ENCODE measurements at regions not wholly inside any gene's neighbourhood (a gene's known extent, or its start where the extent isn't known, plus 50 kb on each side); places are given as distances from the start of the nearest gene placed in this dataset.

DNA sequence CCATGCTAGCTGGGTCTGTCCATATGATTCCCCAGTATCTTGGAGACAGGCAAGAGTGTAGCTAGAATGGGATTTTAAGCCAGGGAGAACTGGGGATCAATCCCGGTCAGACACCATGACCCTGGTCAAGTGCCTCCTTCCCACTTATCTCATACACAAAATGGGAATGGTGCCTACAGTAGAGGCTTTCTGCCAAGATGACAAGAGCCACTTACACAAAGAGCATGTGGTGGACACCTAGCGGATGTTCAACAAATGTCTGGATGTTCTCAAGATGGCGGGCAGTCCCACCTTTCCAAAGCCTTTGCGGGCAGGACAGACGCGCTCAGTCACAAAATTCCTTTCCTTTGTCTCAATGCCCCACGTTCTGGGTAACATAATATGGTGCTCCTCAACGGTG lies 57.3 kb downstream of the MAF start:
- no peak for DNase-seq

DNA sequence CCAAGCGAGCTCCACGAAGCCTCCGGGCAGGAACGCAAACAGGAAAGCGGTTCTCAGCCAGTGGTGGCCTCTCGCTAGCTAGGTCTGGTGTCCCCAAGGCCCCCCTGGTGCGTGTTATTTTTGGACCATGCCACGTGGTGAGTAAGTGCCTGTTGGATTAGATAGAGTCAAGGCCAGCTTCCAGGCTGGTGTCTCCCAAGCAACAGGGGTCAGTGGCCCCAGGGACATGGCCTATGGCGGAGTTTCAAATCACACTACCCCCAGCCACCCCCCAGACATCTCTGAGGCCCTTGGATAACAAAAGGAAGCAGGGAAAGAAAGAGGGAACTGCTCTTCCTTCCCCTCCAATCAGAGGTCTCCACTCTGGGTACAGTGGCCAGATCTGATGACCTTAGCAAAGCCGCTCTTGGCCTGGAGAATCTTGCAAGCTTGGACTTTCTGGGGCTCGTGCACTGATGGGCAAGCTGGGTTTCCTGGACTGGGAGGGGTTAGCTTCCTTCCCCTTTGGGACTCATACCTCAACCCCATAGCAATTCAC lies 58.2 kb downstream of the MAF start:
- DNase-seq = no peak

DNA sequence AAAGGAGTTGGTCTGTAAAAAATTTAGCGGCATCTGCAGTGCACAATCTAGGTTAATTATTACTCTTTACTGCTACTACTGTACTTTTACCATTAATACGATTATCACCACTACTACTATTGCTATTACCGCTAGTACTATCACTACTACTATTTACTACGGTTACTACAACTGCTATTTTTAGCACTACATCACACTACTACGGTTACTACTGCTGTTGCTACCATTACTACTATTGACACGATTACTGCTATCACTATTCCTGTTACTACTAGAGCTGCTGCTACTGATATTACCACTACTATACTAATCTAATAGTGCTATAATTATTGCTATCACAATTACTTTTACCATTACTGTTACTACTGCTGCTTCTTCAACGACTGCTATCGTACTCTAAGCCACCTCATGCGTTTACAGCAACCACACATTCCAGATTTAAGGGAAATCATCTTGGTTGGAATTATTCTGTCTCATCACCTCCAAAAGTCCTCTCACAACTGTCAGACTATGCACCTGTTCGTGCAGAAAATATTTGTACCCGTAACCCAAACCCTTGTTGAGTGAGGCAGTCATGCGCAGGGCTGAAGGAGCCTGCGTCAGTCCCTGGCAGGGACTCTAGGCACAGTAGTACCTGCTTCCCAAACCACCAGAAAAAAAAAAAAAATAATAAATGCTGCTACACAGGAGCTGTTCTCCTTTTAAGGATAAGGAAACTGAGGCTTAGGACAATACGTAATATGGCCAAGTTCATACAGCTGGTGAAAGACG lies 59.5 kb downstream of the MAF start:
- no peak for DNase-seq

DNA sequence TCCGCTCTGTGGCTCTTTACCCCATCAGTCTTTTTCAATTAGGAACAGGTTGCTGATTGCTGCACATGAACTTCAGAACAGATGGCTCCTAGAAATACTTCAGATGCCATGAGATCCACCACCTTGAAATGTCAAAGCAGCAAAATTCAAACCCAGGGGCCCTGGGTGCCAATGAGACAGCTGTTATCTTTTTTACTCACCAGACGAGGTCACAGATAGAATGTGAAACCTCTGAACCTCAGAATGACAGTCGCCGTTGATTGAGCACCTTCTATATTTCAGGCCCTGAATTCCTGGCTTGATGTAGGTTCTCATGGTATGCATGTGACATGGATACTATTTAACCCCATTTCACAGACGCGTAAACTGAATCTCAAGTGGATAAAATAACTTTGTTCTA lies 63.0 kb downstream of the MAF start:
- no peak for DNase-seq

DNA sequence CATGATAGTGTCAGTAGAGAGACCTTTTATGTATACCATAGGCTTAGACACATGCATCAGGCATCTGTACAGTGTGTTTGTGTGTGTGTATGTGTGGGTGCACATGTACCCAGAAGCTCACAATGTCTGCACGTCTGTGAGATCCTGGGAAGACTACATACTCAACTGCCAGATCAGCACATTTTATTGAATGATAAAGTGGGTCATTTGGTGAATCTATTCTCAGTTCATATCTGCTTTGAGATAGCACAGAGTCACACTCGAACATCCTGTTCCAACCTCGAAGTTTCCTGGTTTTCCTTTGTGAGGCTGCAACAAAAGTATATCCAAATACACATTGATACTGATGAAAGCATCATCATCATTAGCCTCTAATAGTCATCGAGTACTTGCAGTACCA lies 63.6 kb downstream of the MAF start:
- DNase-seq = no peak

DNA sequence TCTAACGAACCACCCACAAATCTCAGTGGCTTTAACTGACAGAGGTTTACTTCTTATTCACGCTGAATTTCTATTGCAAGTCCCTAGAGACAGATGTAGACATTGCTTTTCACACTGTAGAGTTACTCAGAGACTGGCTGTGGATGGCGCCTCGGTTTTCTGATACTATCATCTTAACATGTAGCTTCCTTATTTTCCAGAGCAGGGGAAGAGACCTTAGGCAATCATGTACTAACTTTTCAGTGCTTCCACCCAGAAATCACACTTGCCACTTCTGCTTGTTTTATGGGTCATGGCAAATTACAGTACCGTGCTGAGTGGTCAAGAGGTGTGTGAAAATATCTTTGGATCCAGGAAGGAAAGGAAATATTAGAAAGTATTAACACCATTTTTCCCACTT lies 65.4 kb downstream of the MAF start:
- no peak for DNase-seq

DNA sequence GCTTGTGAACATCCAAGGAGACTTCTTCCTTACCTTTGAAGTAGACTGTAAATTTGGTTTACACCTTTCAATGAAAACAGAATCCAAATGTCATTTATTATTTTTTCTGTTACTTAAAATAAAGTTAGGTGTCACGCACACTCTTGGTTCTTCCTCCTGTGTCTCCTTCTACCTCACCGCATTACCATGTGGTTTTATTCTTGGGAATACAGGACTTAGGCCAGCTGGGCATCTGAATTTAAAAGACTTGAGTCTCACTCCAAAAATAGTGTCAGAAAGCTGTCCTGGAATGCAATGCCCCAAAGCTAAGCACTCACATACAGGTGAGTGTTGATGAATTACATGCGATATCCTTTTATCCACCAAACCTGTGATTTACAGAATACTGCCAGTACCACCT lies 66.4 kb downstream of the MAF start:
- no peak for DNase-seq

DNA sequence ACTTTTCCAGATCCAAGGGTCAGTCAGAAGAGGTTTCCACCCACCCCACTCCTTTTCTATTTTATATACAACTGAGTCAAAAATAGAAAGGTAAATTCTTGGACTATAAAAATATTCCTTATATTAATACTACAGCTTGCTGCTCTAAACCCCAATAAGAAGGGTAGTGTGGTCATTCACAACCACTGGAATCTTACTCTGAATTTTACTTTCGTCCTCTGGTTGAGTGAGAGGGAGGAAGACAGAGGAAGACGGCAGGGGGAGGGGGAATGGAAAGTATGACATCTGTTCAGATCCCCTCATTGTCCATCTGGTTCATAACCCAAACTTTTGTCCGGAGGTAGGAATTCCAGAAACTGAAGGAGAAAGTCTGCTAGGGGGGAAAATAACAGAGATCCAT lies 67.2 kb downstream of the MAF start:
- no peak for DNase-seq

DNA sequence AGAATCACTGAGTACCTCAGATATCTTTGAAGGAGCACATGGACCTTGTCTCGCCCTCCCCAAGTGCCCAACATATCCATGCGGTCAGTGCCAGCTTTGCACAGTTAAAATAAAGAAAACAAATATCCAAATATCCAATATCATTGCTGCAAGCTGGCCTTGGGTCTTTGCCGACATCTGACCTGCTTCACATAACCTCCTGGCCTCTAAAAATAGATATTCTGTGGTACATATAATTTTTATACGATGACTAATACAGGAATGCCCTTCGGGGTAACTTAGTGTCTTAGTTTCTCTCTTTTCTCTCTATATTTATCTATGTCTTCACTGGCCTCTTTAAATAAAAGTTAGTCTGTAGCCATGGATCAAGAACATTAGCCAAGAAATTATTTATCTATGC lies 67.8 kb downstream of the MAF start:
- DNase-seq = no peak

DNA sequence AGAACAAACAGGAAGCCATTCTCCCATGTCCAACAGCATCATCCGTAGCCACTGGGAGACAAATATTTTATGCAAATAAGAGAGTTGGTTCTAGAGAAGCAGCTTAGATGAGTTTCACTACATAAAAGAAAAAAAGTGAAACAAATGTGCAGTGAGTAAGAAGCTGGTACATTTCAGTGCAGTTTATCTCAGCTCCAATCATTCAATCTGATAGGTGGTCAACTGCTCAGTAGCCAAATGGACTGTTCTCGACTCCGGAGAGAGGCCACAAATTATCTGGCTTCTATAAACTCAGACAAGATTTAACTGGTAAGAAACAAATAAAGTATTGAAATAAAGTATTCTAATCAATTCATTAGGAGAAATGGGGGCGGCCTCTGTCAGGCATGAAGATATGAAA lies 68.3 kb downstream of the MAF start:
- DNase-seq = no peak

DNA sequence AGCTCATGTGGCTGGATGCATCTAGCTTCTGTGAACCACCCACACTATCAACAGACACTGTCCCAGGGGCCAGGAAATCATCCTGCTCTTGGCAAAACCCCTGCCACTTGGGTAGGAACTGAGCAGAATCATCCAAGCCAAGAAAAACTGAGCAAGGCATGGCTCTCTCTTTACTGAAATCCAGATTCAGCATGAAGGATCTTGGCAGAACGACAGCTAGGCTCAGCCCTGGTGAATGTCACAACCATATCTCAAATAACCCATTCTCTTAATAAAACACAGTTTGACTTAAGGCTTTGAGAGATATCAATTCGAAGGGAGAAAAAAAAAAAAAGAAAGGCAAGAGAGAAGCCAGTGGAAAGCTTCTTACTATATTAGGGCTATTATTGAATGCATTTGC lies 72.2 kb downstream of the MAF start:
- peak; percentile 30 for DNase-seq

DNA sequence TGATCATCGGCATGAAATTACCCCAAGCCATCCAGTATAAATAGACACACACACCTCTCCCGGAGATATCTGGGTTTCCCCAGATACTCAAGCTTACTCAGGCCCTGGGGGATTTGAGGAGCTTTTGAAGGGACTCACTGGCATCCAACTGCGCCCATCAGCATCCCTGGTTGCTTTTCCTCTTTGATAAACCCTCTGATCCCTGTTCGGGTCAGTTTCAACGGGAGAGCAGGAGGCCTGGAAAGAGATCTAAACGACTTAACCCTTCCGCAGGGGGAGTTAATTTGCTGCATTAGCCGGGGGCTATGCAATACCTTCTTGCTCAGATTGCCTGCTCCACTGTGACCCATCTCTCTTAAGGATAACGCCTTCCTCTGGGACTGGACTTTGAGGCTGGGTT lies 76.6 kb downstream of the MAF start:
- no peak for DNase-seq

DNA sequence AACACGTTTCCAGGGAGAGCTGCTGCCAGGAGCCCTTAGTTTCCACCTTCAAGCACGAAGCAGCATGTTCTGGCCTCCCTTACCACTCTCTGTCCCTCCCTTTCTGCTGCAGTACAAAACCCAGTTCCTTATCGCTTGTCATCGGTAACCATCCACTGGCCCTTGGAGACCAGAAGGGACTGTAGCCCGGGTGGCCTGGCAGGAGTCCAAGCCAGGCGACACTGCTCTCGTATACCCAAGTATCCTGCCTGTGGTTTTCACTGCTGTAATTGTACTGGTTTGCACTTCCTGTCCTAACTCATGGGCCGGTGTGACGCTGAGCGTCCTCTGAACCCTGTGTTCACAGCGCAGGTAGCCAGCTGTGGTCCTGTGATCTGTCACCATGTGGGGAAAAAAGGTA lies 81.1 kb downstream of the MAF start:
- no peak for DNase-seq

DNA sequence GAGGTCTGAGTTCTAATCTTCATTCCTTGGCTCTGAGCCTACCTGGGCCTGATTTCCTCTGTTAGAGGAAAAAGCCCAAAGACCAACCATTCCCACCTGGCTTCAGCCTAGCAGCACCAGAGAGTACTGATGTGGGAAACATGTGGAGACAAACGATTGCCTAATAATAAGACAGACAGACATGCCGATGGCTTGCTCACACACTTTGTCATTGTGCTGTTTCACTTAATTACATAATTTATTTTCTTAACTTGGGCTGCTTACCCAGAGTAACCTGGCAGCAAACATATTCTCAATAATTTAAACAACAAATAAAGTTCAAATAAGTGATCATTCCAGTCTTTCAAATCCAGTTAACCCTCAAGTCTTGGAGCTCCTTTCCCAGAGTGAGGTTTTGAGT lies 83.4 kb downstream of the MAF start:
- no peak for DNase-seq

DNA sequence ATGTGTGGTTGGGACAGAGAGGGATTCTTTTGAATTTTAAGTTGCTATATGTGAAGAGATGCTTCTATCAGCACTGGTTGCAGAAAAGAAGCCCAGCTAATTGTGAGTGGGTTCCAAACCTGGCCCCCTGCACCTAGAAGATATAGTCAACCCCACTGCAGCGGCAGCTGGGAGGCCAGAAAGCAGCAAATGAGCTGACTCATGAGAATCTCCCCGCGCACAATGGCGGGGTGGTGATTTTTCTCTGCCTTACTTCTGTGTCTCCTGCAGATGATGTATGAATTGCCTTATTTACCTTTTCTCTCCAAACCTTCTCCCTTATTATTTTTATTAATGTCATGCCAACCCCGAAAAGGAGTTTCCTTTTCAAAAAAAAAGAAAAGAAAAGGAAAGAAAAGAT lies 89.7 kb downstream of the MAF start:
- DNase-seq = no peak

DNA sequence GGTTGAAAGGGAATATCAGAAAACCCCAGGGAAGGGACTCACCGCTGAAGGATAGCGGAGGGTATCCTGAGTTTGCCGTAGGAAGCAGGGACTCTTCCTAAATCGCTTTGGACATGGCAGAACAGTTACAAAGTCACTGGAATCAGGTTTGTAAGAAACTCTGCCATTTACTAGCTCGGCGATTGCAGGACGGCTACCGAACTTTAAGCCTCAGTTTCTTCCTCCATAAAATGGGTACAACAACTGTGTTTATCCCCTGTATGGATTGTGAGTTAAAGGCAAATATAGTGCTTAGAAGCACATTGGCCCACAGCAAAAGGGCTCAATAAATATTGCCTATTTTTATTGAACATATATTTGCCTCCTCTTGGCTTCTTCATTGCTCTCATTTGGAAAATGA lies 90.6 kb downstream of the MAF start:
- no peak for DNase-seq

DNA sequence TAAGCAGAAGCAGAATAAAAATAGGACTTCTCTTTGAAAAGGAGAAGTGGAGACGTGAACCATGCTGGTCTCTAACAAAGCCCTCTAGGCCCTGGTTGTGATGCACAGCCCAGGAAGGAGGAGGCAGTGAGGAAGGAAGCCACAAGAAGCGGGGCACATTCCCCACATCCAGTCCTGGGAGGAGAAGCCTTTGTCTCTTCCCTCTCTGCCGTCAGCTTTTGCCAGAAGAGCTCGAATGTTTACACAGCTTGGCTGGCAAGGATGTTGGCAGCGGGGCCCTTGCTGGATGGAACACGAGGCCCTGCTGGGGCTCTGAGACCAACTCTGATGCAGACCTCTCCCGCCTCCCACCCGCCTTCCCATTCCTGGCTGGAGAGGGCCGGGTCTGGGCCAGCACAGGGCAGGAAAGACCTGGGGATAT lies 91.3 kb downstream of the MAF start:
- no peak for DNase-seq

DNA sequence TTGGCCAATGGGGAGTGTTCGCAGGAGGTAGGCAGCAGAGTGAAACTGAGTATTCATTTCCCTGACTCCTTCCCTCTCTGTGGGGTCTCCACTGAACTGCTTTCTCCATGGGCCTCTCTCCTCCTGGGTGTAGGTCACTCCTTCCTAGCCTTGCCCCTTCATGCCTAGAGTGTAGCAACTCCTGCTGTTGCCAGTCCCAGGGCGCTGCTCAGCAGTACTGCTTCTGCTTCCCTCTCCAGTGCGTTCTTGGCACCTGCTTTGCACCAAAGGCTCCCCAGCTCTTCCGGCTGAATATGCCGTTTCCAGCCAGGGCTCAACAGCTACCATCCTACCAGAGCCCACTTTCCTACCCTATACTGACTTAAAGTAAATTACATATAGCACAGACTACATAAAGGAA lies 92.2 kb downstream of the MAF start:
- DNase-seq = no peak

DNA sequence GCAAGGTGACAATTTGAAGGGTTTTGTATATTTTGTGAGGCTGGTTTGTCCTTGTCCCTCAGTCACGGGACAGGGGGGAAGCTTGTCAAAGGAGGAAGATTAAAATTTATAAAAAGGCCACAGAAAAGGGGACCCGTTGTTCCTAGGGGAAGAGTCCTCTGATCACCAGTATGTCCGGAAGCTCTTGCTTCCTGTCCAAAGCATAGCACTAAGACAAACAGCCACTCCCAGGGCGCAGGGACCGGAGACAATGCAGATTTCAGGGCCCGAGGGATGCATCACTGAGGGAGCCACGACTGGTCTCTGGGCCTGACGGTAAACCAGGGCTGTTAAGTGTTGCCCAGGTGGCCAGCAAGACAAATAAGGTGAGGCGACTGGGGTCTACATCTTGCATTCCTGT lies 95.2 kb downstream of the MAF start:
- no peak for DNase-seq

DNA sequence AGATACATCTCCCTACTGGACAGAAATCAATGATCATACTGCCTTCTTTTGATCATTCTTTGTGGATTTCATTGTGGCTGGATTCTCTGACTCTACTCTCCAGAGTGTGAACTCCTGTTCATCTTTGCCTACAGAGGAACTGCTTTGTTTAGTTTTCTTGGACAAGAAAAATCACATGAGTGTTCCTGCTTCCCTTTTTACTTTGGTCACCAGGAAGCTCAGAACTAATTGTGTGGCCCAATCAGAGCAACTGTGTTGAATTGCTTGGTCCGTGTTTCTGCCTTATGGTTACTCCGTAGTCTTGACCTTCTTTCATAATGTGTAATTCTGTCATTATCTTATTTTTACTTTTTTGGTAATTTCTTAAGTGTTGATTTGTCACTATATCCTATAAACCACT lies 97.0 kb downstream of the MAF start:
- DNase-seq = no peak

DNA sequence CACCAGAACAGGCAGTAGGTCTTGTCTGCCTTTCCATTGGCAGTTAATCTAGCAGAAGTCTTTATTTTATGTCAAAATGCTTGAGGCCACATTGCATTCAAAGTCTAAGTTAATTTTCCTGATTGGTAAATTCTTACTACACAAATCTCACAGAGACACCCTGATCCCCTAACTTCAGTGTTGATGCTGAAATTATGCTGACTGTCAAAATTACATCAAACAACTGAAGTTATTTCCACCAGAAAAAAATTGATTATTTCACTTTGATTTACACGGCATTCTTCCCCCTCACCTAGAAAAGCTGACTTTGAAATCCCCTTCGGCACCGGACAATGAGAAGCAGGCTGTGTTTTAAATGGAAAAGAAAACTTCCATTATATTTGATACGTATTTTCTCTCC lies 99.1 kb downstream of the MAF start:
- no peak for DNase-seq

DNA sequence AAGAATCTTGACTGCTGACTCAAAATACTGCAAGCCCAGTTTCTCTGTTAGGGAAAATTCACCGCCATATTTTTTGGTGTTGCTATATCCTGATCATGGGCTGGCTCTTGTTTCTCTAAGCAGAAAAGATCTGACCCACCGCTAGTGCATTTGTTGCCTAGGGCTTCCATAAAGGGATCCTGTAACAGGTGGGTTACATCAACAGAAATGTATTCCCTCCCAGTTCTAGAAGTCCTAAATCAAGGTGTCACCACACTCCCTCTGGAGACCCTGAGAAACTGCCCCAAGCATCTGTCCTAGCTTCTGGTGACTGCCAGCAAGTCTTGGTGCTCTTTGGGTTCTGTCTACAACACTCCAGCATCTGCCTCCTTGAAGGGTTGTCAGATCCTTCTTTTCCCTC lies 99.7 kb downstream of the MAF start:
- no peak for DNase-seq

DNA sequence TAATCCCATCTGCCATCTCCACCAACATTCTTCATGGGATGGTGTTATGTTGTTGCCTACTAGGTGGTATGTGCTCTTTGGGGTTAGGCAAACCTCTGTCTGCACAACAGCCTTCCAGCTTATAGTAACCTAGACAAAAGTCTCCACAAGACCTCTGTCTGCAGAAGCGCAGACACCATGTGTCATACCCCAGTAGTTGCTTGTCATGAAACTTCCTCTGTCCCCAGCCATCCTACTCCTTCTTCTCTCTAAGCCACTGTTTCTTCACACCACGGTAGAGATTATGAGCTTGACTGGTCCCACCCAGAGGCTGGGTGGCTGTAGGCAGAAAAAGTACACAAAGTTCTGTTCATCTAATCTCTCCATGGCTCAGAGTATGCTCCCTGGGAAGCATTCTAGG lies 100.3 kb downstream of the MAF start:
- no peak for DNase-seq

DNA sequence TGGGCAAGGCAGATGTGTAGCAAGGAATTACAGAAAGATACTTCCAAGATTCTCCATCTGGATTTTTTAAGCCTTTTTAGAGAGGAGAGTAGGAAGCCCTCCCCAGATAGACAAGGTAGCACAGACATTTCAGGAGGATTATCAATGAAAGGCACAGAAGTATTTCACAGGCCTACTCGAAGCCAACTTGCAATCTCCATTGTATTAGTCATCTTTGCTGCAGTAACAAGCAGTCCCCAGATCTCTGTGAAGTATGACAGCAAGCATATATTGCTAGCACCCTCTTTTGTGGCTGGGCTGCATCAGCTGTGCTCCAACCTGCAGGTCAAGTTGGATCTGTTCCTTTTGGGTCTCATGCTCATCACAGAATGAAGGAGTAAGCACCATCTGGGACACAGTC lies 101.6 kb downstream of the MAF start:
- DNase-seq = no peak

DNA sequence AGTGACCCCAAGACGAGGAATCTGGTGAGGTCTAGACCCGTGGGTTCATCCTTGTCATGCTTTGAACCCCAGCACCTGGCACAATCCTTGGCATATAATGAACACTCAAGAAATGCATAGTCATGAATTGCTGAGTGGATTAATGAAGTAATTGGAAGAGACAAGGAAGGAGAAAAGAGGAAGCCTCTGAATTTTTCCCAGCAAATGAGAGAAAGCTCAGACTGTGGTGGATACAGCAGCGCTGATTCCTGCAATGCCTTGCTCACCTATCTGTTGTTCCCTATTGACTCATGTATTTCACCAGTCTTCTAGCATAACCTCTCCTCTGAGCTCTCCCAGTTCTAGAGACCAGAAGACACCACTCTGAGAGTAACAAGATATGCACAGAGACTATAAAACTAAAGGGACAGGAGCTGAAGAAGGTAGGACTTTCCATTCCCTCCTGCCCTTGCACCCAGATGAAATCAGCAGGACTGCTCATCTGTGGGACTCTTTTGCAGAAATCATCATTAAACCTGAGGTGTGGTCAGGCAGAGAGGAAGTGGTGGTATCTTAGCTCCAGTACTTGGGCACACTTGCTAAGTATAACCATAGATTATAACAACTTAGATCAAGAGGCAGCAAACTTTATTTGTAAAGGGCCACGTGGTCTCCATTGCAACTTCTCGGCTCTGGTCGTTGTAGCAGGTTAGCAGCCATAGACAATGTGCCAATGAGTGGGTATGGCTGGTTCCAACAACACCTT lies 102.8 kb downstream of the MAF start:
- DNase-seq = no peak

All from DMS79 (cell line).